ENCODE measurements at regions not wholly inside any gene's neighbourhood (a gene's known extent, or its start where the extent isn't known, plus 50 kb on each side); places are given as distances from the start of the nearest gene placed in this dataset.
"Not testable (repeated sequence)": the region's sequence is repeated elsewhere in the genome, so short reads cannot be mapped to it uniquely, and the experiment has no call there.

GRCh38 chr12:58703866-58704265 lies 216.4 kb downstream of the LRIG3 start:
- TF ChIP-seq CTCF (IDR thresholded peaks at IDR 0.05; ENCODE audit: unreplicated experiment) = no peak
- peaks cover 33% of the 10 kb centered on the region for H3K9me3 Mint-ChIP-seq
- no peak overlapping the region for H3K27ac Mint-ChIP-seq
- no peak overlapping the region for H3K4me3 Mint-ChIP-seq
- DNase-seq (ENCODE audit: low spot score in 2 of 2, unreplicated experiment in 2 of 2) = no peak
- no peaks in the 10 kb centered on the region for H3K36me3 Mint-ChIP-seq
- no peaks in the 10 kb centered on the region for H3K4me1 Mint-ChIP-seq
- H3K27me3 Mint-ChIP-seq (ENCODE audit: low read depth) = no peaks in the 10 kb centered on the region

GRCh38 chr12:58704770-58705169 lies 215.5 kb downstream of the LRIG3 start:
- not testable (repeated sequence) for H3K4me1 Mint-ChIP-seq; H3K27me3 Mint-ChIP-seq (ENCODE audit: low read depth)

GRCh38 chr12:58710901-58711300 lies 209.4 kb downstream of the LRIG3 start:
- Mint-ChIP-seq H3K4me3 (no peak overlapping the region), H3K27ac (no peak overlapping the region), H3K27me3 (ENCODE audit: low read depth) (no peaks in the 10 kb centered on the region), H3K9me3 (peaks cover 46% of the 10 kb centered on the region), H3K4me1 (no peaks in the 10 kb centered on the region), H3K36me3 (no peaks in the 10 kb centered on the region)
- DNase-seq (ENCODE audit: low spot score in 2 of 2, unreplicated experiment in 2 of 2) = no peak
- no peak for TF ChIP-seq CTCF (IDR thresholded peaks at IDR 0.05; ENCODE audit: unreplicated experiment)

More at GRCh38 chr12:58704770-58705169, 215.5 kb downstream of the LRIG3 start:
- H3K27ac Mint-ChIP-seq; DNase-seq (ENCODE audit: low spot score in 2 of 2, unreplicated experiment in 2 of 2); H3K4me3 Mint-ChIP-seq; H3K36me3 Mint-ChIP-seq: not testable (repeated sequence)
- H3K9me3 Mint-ChIP-seq = peaks cover 33% of the 10 kb centered on the region

GRCh38 chr12:58711974-58712373 lies 208.3 kb downstream of the LRIG3 start:
- Mint-ChIP-seq H3K9me3 (peaks cover 38% of the 10 kb centered on the region), H3K4me1 (no peaks in the 10 kb centered on the region), H3K4me3 (no peak overlapping the region), H3K27ac (no peak overlapping the region), H3K27me3 (ENCODE audit: low read depth) (no peaks in the 10 kb centered on the region), H3K36me3 (no peaks in the 10 kb centered on the region)
- no peak for DNase-seq (ENCODE audit: low spot score in 2 of 2, unreplicated experiment in 2 of 2)
- no peak for TF ChIP-seq CTCF (IDR thresholded peaks at IDR 0.05; ENCODE audit: unreplicated experiment)

- H3K27ac Mint-ChIP-seq = no peak overlapping the region
- no peaks in the 10 kb centered on the region for H3K4me1 Mint-ChIP-seq
- H3K27me3 Mint-ChIP-seq (ENCODE audit: low read depth) = no peaks in the 10 kb centered on the region
- no peaks in the 10 kb centered on the region for H3K36me3 Mint-ChIP-seq
- peaks cover 28% of the 10 kb centered on the region for H3K9me3 Mint-ChIP-seq
- H3K4me3 Mint-ChIP-seq = no peak overlapping the region
- no peak for DNase-seq (ENCODE audit: low spot score in 2 of 2, unreplicated experiment in 2 of 2)
- TF ChIP-seq CTCF (IDR thresholded peaks at IDR 0.05; ENCODE audit: unreplicated experiment) = no peak
Observed at GRCh38 chr12:58712976-58713375, 207.3 kb downstream of the LRIG3 start.

GRCh38 chr12:58719161-58719560 lies 201.1 kb downstream of the LRIG3 start:
- H3K4me3 Mint-ChIP-seq = no peak overlapping the region
- DNase-seq (ENCODE audit: low spot score in 2 of 2, unreplicated experiment in 2 of 2) = no peak
- TF ChIP-seq CTCF (IDR thresholded peaks at IDR 0.05; ENCODE audit: unreplicated experiment) = no peak
- peaks cover 3% of the 10 kb centered on the region for H3K9me3 Mint-ChIP-seq
- H3K27me3 Mint-ChIP-seq (ENCODE audit: low read depth) = no peaks in the 10 kb centered on the region
- no peaks in the 10 kb centered on the region for H3K4me1 Mint-ChIP-seq
- H3K36me3 Mint-ChIP-seq = no peaks in the 10 kb centered on the region
- no peak overlapping the region for H3K27ac Mint-ChIP-seq
